Fibroblast of pulmonary artery (primary cell): ENCODE measurements at regions not wholly inside any gene's neighbourhood (a gene's known extent, or its start where the extent isn't known, plus 50 kb on each side); places are given as distances from the start of the nearest gene placed in this dataset.

Experiments used
- DNase-seq: peaks from one replicate; pipeline ENCODE4 v3.0.0-alpha.2; 2010; ENCODE audit warnings: low read depth
- H3K4me3 ChIP-seq: replicated peaks from 2 replicates; pipeline ENCODE4 v1.5.1; 2011; ENCODE audit warnings: low read depth, mild to moderate bottlenecking, control low read depth, low read length, moderate library complexity
- TF ChIP-seq, protein P1 (sequence below): IDR thresholded peaks from 2 replicates; pipeline ENCODE4 v1.5.1; 2011; ENCODE audit warnings: mild to moderate bottlenecking, control low read depth, low read length, inconsistent platforms; ENCODE audit errors: missing control alignments

DNA sequence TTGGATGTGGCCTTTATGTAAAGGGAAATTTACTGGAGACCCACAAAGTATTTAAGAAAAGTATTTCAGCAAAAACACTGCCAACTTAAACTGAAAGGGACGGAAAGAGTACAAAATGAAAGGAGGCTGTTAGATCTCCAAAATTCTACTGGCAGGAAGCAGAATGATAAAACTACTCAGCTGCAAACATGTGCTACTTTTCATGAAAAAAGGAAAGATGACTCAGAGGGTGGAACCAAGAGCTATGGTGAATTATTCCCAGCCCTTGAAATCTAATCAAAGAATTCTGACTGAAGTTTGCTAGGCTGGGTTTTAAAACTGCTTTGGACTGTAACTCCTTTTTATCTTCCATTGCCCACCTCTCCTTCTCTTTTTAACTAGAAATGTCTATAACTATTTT, 58.6 kb upstream of the ZBED3 start:
- peak; percentile 60 for DNase-seq
- H3K4me3 ChIP-seq: no peak overlapping the region
- TF ChIP-seq, protein P1, sequence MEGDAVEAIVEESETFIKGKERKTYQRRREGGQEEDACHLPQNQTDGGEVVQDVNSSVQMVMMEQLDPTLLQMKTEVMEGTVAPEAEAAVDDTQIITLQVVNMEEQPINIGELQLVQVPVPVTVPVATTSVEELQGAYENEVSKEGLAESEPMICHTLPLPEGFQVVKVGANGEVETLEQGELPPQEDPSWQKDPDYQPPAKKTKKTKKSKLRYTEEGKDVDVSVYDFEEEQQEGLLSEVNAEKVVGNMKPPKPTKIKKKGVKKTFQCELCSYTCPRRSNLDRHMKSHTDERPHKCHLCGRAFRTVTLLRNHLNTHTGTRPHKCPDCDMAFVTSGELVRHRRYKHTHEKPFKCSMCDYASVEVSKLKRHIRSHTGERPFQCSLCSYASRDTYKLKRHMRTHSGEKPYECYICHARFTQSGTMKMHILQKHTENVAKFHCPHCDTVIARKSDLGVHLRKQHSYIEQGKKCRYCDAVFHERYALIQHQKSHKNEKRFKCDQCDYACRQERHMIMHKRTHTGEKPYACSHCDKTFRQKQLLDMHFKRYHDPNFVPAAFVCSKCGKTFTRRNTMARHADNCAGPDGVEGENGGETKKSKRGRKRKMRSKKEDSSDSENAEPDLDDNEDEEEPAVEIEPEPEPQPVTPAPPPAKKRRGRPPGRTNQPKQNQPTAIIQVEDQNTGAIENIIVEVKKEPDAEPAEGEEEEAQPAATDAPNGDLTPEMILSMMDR: no peak

DNA sequence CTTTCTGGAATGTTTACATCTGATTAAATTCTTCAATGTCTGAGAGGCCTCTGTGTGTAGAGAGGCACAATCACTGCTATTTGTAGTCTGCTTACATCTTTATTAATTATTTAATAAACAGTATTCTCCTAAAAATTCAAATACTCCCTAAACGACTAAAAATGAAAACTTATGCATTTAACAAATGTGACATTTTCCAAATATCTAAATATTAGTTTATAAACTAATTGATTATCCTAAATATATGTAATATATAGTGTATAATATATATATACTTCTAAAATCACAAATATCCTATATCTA, 57.7 kb upstream of the ZBED3 start:
- DNase-seq: no peak
- no peak overlapping the region for H3K4me3 ChIP-seq
- TF ChIP-seq, protein P1: no peak

DNA sequence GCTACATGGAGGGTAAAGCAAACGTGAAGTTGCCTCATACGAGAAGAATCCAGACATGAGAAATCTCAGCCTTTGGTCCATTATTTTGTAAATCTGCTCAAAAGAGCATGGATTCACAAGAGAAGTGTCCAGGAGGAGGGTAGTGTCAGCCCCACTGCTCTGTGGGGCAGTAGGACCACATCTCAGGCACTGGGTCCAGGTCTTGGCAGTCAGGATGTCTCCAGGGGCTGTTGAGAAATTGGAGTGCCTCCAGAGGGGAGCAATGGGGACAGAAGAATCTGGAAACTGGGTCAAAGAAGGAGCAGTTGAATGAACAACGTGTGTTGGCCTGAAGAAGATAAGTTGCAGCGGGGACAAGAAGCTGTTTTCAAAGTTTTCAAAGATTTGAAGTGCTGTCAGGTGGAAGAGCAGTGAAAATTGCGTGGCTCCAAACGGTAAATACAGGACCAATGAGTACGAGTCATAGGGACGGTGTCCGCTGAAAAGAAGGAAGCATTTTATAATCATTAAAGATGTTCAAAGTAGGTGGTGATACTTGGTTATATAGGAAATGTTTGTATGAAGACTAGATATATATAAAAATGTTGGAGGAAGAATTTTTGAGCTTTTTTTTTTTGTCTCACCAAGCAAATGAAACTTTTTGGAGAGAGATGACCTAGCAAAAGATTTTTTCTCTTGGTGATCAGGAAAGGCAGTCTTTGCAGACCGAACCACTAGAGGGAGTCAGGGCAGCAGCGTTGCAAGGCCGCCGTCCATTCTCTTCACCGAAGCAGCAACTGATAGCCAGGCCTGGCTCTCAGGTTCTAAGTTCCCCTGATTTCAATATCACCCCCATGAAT, 57.1 kb upstream of the ZBED3 start:
- peak; percentile 81 for DNase-seq
- TF ChIP-seq, protein P1: peak; percentile 92
- H3K4me3 ChIP-seq: no peak overlapping the region

- no peak for DNase-seq
- TF ChIP-seq, protein P1: no peak
- no peak overlapping the region for H3K4me3 ChIP-seq
These were observed 53.3 kb upstream of the ZBED3 start for GRCh38 chr5:77140350-77140749.

GRCh38 chr5:77139001-77139400, 51.9 kb upstream of the ZBED3 start:
- TF ChIP-seq, protein P1: no peak
- no peak overlapping the region for H3K4me3 ChIP-seq
- DNase-seq: peak; percentile 39
